NB4 (cell line): ENCODE measurements at regions not wholly inside any gene's neighbourhood (a gene's known extent, or its start where the extent isn't known, plus 50 kb on each side); places are given as distances from the start of the nearest gene placed in this dataset.

ENCODE experiments used
- DNase-seq: peaks from one replicate; pipeline ENCODE4 v3.0.0; 2010; ENCODE audit warnings: low read depth
- H3K4me3 ChIP-seq: one replicate; pipeline ENCODE4 v1.5.1; 2011; ENCODE audit warnings: mild to moderate bottlenecking, low read depth, low read length, moderate library complexity
- CTCF ChIP-seq: IDR thresholded peaks from one replicate; pipeline ENCODE4 v1.5.1; 2012; ENCODE audit warnings: low read depth, low read length
- MAX ChIP-seq: IDR thresholded peaks from 2 replicates; pipeline ENCODE4 v1.6.1; 2011; ENCODE audit warnings: low read depth, low read length
- MYC ChIP-seq: IDR thresholded peaks from 2 replicates; pipeline ENCODE4 v1.6.1; 2011; ENCODE audit warnings: low read depth, low read length
- POLR2A ChIP-seq: IDR thresholded peaks from 2 replicates; pipeline ENCODE4 v1.6.1; 2011; ENCODE audit warnings: mild to moderate bottlenecking; ENCODE audit not compliant: insufficient read length; ENCODE audit errors: extremely low read depth

- DNase-seq: no peak
- TF ChIP-seq MAX (no peak), CTCF (no peak), MYC (no peak), POLR2A (no peak)
- no peak overlapping the region for H3K4me3 ChIP-seq
Observed at GRCh38 chr3:59335338-59335737, 285.5 kb upstream of the CFAP20DC start.

DNA sequence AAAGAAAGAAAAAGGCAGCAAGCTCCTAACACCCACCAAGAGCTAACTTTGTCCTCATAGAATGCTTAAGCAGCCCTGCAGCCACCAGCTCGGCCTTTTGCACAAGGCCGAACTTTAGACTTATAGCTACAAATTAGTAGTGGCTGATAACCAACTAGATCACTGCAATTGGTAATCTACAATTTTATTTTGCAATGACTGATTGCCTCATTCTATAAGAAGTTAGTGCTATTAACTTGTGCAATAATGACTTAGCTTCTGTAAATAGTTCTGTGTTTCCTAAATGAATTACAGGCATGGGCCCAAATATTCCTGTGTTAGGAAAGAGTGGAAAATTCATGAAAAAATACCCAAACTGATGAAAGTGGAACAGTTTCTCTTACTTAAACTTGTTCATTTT lies 284.8 kb upstream of the CFAP20DC start:
- DNase-seq: no peak
- TF ChIP-seq MYC (no peak), MAX (no peak), CTCF (no peak), POLR2A (no peak)
- H3K4me3 ChIP-seq: no peak overlapping the region

GRCh38 chr3:59327376-59327808 lies 277.6 kb upstream of the CFAP20DC start:
- no peak for DNase-seq
- no peak overlapping the region for H3K4me3 ChIP-seq
- TF ChIP-seq POLR2A (no peak), MYC (no peak), CTCF (no peak), MAX (no peak)

GRCh38 chr3:59326246-59327024 lies 276.6 kb upstream of the CFAP20DC start:
- TF ChIP-seq POLR2A (no peak), MYC (no peak), MAX (no peak), CTCF (peak; percentile 73)
- DNase-seq: peak; percentile 9
- H3K4me3 ChIP-seq: no peak overlapping the region

DNA sequence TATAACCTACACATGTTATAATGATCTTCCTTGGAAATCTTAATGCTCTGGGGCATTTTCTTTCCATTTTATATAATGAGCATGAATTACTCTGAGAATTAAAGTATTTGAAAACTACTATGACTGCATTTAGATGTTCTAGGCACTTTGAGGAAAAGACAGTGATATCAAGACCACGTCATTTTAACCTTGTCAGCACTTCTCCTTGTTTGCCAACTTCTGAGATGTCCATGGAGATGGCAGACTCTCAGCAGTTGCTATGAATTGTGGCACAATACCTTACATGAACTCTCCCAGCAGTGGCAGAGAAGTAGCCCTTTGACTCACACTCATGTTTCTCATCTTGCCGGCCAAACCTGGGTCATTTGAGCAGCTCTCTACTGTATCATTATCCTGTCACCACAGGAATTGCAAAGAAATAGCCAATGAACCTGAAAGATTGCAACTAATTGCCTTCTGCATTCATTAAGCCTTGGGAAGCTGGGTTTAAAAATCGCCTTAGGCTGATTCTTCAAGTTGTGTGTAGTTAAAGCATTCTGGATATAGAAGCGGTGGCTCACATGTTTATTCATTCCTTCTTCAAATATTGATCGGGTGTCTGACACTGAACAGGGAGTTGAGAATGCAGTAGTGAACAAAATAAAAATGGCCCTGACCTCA lies 272.2 kb upstream of the CFAP20DC start:
- no peak overlapping the region for H3K4me3 ChIP-seq
- no peak for DNase-seq
- TF ChIP-seq MYC: no peak
- no peak for TF ChIP-seq POLR2A
- TF ChIP-seq MAX: no peak
- no peak for TF ChIP-seq CTCF
